ENCODE measurements at regions not wholly inside any gene's neighbourhood (a gene's known extent, or its start where the extent isn't known, plus 50 kb on each side); places are given as distances from the start of the nearest gene placed in this dataset.
"Not testable (repeated sequence)": the region's sequence is repeated elsewhere in the genome, so short reads cannot be mapped to it uniquely, and the experiment has no call there.

DNA sequence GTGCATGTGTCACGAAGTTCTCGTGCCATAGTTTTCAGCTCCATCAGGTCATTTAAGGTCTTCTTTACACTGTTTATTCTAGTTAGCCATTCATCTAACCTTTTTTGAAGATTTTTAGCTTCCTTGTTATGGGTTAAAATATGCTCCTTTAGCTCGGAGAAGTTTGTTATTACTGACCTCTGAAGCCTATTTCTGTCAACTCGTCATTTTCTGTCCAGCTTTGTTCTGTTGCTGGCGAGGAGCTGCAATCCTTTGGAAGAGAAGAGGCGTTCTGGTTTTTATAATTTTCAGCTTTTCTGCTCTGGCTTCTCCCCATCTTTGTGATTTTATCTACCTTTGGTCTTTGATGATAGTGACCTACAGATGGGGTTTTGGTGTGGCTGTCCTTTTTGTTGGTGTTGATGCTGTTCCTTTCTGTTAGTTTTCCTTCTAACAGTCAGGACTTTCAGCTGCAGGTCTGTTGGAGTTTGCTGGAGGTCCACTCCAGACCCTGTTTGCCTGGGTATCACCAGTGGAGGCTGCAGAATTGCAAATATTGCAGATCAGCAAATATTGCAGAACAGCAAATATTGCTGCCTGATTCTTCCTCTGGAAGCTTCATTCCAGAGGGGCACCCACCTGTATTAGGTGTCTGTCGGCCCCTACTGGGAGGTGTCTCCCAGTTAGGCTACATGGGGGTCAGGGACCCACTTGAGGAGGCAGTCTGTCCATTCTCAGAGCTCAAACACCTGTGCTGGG lies 157.7 kb upstream of the ITGA6 start:
- DNase-seq; H3K27me3 ChIP-seq (ENCODE audit: insufficient read depth); CTCF ChIA-PET; H4K20me1 ChIP-seq (ENCODE audit: insufficient read depth); POLR2A ChIA-PET; H2AFZ ChIP-seq (ENCODE audit: low read depth); H3K4me3 ChIP-seq (ENCODE audit: low read depth in 2 of 2, low read length in 1 of 2); H3K9me2 ChIP-seq; H3K79me2 ChIP-seq (ENCODE audit: insufficient read depth); H3K4me2 ChIP-seq; H3K36me3 ChIP-seq (replicated peaks in 1 of 2; ENCODE audit: control insufficient read depth in 1 of 2, insufficient read depth in 2 of 2, low read length in 1 of 2); H3K27ac ChIP-seq (ENCODE audit: low read depth in 2 of 2, low read length in 1 of 2); H3K9ac ChIP-seq; H3K4me1 ChIP-seq (ENCODE audit: control insufficient read depth in 1 of 2, insufficient read depth in 2 of 2, low read depth in 1 of 2, low read length in 1 of 2); H3K9me3 ChIP-seq; H3F3A ChIP-seq (replicated peaks; ENCODE audit: insufficient read depth): not testable (repeated sequence)
- 87% methylated on average over 6 of the region's 7 CpGs for WGBS (ENCODE audit: low lambda C conversion rate)

DNA sequence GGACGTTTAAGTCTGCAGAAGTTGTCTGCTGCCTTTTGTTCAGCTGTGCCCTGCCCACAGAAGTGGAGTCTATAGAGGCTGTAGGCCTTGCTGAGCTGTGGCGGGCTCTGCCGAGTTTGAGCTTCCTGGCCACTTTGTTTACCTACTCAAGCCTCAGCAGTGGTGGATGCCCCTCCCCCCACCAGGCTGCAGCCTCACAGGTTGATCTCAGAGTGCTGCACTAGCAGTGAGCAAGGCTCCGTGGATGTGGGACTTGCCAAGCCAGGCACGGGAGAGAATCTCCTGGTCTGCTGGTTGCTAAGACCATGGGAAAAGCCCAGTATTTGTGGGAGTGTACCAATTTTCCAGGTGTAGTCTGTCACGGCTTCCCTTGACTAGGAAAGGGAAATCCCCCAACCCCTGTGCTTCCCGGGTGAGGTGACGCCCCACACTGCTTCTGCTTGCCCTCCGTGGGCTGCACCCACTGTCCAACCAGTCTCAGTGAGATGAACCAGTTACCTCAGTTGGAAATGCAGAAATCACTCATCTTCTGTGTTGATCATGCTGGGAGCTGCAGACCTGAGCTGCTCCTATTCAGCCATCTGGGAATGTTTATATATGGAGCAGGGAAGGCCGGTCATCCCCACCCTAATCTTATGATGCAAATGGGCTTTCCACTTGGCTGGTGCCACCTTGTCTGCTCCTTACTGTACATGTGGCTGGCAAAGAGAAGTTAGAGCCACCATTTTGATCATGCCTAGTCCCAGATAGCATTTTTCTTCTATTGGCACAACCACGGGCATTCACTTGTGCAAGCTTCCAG lies 156.9 kb upstream of the ITGA6 start:
- H3K9ac ChIP-seq, result no peak overlapping the region
- H3F3A ChIP-seq (replicated peaks; ENCODE audit: insufficient read depth), result no peaks in the 10 kb centered on the region
- POLR2A ChIA-PET, result no interaction called here
- H3K27me3 ChIP-seq (ENCODE audit: insufficient read depth), result no peaks in the 10 kb centered on the region
- no peak overlapping the region for H3K27ac ChIP-seq (ENCODE audit: low read depth in 2 of 2, low read length in 1 of 2)
- no peaks in the 10 kb centered on the region for H4K20me1 ChIP-seq (ENCODE audit: insufficient read depth)
- no peak for DNase-seq
- H3K9me3 ChIP-seq, result no peaks in the 10 kb centered on the region
- TF ChIP-seq FOXJ3 (CRISPR knock-in tag; IDR thresholded peaks at IDR 0.05) (no peak), SMC3 (IDR thresholded peaks at IDR 0.05; ENCODE audit: low read depth, low read length) (no peak), TAF1 (IDR thresholded peaks at IDR 0.05; ENCODE audit: borderline replicate concordance, low read depth, low read length) (no peak), FOXM1 (IDR thresholded peaks at IDR 0.05; ENCODE audit: low read depth) (no peak), GATA2 (CRISPR knock-in tag; IDR thresholded peaks at IDR 0.05) (no peak), POLR2AphosphoS5 (IDR thresholded peaks at IDR 0.05; ENCODE audit: low read depth, low read length) (no peak), JUND (IDR thresholded peaks at IDR 0.05) (no peak), RCOR1 (IDR thresholded peaks at IDR 0.05; ENCODE audit: low read length) (no peak), FOSL2 (IDR thresholded peaks at IDR 0.05; ENCODE audit: borderline replicate concordance, low read depth) (no peak), RAD21 (IDR thresholded peaks at IDR 0.05; ENCODE audit: low read length) (no peak), EZH2phosphoT487 (IDR thresholded peaks at IDR 0.05; ENCODE audit: borderline replicate concordance, low read depth) (no peak), RXRA (IDR thresholded peaks at IDR 0.05; ENCODE audit: borderline replicate concordance, low read depth) (no peak), TCF12 (IDR thresholded peaks at IDR 0.05) (no peak)
- TF ChIP-seq, protein P1, sequence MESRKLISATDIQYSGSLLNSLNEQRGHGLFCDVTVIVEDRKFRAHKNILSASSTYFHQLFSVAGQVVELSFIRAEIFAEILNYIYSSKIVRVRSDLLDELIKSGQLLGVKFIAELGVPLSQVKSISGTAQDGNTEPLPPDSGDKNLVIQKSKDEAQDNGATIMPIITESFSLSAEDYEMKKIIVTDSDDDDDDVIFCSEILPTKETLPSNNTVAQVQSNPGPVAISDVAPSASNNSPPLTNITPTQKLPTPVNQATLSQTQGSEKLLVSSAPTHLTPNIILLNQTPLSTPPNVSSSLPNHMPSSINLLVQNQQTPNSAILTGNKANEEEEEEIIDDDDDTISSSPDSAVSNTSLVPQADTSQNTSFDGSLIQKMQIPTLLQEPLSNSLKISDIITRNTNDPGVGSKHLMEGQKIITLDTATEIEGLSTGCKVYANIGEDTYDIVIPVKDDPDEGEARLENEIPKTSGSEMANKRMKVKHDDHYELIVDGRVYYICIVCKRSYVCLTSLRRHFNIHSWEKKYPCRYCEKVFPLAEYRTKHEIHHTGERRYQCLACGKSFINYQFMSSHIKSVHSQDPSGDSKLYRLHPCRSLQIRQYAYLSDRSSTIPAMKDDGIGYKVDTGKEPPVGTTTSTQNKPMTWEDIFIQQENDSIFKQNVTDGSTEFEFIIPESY (IDR thresholded peaks at IDR 0.05; ENCODE audit: borderline replicate concordance, low read depth), result no peak
- TF ChIP-seq, protein P2, sequence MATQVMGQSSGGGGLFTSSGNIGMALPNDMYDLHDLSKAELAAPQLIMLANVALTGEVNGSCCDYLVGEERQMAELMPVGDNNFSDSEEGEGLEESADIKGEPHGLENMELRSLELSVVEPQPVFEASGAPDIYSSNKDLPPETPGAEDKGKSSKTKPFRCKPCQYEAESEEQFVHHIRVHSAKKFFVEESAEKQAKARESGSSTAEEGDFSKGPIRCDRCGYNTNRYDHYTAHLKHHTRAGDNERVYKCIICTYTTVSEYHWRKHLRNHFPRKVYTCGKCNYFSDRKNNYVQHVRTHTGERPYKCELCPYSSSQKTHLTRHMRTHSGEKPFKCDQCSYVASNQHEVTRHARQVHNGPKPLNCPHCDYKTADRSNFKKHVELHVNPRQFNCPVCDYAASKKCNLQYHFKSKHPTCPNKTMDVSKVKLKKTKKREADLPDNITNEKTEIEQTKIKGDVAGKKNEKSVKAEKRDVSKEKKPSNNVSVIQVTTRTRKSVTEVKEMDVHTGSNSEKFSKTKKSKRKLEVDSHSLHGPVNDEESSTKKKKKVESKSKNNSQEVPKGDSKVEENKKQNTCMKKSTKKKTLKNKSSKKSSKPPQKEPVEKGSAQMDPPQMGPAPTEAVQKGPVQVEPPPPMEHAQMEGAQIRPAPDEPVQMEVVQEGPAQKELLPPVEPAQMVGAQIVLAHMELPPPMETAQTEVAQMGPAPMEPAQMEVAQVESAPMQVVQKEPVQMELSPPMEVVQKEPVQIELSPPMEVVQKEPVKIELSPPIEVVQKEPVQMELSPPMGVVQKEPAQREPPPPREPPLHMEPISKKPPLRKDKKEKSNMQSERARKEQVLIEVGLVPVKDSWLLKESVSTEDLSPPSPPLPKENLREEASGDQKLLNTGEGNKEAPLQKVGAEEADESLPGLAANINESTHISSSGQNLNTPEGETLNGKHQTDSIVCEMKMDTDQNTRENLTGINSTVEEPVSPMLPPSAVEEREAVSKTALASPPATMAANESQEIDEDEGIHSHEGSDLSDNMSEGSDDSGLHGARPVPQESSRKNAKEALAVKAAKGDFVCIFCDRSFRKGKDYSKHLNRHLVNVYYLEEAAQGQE (IDR thresholded peaks at IDR 0.05; ENCODE audit: low read depth, low read length), result no peak
- TF ChIP-seq, protein P3, sequence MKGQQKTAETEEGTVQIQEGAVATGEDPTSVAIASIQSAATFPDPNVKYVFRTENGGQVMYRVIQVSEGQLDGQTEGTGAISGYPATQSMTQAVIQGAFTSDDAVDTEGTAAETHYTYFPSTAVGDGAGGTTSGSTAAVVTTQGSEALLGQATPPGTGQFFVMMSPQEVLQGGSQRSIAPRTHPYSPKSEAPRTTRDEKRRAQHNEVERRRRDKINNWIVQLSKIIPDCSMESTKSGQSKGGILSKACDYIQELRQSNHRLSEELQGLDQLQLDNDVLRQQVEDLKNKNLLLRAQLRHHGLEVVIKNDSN (IDR thresholded peaks at IDR 0.05; ENCODE audit: borderline replicate concordance, low read depth), result no peak
- no peaks in the 10 kb centered on the region for H3K79me2 ChIP-seq (ENCODE audit: insufficient read depth)
- no peaks in the 10 kb centered on the region for H3K36me3 ChIP-seq (replicated peaks in 1 of 2; ENCODE audit: control insufficient read depth in 1 of 2, insufficient read depth in 2 of 2, low read length in 1 of 2)
- CTCF ChIA-PET, result no interaction called here
- no peak overlapping the region for H2AFZ ChIP-seq (ENCODE audit: low read depth)
- no peaks in the 10 kb centered on the region for H3K9me2 ChIP-seq
- H3K4me1 ChIP-seq (ENCODE audit: control insufficient read depth in 1 of 2, insufficient read depth in 2 of 2, low read depth in 1 of 2, low read length in 1 of 2), result no peaks in the 10 kb centered on the region
- H3K4me2 ChIP-seq, result no peak overlapping the region
- 87% methylated on average over 8 of the region's 11 CpGs for WGBS (ENCODE audit: low lambda C conversion rate)
- no peak overlapping the region for H3K4me3 ChIP-seq (ENCODE audit: low read depth in 2 of 2, low read length in 1 of 2)
